GF-D8 (cell line): ENCODE measurements at regions not wholly inside any gene's neighbourhood (a gene's known extent, or its start where the extent isn't known, plus 50 kb on each side); places are given as distances from the start of the nearest gene placed in this dataset.

Experiments
- DNase-seq: peaks from one replicate; lab custom pipeline; 2025; lab: John Stamatoyannopoulos, UW

DNA sequence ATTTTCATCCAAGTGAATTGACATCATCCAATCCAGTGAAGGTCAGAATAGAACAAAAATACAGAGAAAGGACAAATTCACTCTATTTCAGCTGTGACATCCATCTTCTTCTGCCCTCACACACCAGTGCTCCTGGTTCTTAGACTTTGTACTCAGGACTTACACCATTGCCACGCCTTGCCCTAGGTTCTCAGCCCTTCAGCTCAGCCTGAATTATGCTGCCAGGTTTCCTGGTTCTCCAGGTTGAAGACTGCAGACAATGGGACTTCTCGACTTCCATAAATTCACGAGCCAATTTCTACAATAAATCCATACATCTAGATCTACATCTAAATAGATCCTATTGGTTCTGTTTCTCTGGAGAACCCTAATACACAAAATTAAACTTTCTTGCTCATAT lies 181.2 kb upstream of the KCND2 start:
- no peak for DNase-seq

DNA sequence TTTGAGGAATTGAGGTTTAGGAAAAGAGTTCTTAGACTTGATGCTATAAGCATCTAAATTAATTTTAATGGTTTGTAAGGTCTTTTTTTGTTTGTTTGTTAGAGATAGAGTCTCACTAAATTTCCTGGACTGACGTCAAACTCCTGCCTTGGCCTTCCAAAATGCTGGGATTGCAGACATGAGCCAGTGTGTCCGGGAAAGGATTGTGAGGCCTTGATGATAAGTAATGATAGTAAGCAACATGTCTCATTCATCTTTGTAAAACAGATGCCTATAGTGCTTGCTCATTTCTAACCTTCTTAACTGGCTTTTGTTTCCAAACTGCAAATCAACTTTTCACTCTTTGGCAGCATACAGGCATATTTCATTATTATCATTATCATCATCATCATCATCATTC lies 176.0 kb upstream of the KCND2 start:
- DNase-seq, result no peak

DNA sequence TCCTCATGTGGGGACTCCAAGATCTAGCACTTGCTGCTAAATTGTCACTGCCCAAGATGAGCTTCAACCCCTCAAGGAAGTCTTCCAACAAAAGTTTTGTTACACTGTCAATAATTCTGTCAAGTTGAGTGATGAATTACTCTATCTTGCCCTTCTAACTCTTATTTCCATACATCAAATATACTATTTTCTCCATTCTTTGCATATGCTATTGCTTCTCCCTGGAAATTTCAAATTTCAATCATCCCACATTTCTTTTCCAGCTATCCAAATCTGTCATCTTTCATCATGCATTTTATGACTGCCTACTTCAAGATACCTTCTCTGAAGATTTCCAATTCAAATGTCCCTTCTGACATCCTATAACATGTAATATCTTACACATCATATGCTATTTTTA lies 175.2 kb upstream of the KCND2 start:
- DNase-seq, result no peak

DNA sequence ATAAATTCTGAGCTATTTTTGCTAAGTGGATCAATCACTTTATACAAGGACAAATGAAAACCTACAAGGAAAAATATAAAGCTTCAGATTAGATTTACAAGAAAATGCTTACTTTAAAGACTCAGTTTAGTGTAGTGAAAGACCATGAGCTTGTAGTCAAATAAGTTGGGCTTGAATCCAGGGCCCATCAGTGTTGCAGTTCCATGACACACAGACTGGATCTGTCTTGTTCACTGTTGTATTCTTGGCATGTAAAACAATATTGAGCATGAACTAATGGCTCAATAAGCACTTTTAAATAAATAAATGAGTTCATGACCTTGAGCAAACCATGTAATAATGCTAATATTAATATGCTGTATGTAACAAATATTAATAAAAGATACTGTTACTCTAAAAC lies 164.6 kb upstream of the KCND2 start:
- no peak for DNase-seq

DNA sequence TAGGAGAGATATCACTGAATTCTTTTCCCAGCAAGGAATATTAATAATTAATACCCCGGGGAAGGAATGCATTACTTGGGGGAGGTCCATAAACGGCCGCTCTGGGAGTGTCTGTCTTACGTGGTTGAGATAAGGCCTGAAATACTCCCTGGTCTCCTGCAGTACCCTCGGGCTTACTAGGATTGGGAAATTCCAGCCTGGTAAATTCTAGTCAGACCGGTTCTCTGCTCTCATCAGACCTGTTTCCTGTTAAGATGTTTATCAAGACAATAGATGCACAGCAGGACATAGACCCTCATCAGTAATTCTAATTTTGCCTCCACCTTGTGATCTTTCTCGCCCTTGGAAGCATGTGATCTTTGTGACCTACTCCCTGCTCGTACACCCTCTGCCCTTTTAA lies 162.8 kb upstream of the KCND2 start:
- no peak for DNase-seq

DNA sequence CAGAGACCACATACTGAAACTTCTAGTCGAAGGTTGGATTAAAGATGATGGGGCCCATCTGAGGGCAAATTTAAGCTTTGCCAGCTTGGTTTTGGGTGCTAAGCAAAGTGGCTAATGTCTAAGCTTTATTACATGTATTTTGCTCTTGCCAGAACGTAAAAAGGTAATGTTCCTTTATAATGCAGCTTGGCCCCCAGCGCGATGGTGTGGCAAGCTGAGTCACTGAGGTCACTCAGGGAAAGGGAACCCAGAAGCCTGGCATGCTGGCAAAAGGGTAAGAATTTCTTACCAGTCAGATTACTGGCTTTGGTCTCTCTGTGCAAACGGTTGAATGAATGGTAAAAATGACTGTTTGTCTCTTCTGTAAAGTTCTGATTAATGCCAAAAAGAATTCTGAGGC lies 158.3 kb upstream of the KCND2 start:
- no peak for DNase-seq

DNA sequence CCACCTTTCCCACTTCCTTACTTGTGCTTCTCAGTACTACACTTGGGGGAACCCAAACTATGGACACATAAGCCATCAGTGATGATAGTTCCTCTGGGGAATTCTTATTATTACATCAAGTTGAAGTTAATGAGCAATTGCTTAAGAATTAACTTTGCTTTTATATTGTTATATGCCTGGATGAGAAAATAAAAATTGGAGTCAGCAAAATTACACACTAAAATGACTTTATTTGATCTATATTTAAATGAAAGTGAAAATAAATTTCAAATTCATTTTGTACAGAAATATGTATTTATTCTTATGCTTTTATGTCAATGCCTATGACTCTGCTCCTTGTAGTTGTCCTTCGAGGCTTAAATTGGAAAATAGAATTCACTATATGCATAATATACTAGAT lies 149.4 kb upstream of the KCND2 start:
- DNase-seq, result no peak

DNA sequence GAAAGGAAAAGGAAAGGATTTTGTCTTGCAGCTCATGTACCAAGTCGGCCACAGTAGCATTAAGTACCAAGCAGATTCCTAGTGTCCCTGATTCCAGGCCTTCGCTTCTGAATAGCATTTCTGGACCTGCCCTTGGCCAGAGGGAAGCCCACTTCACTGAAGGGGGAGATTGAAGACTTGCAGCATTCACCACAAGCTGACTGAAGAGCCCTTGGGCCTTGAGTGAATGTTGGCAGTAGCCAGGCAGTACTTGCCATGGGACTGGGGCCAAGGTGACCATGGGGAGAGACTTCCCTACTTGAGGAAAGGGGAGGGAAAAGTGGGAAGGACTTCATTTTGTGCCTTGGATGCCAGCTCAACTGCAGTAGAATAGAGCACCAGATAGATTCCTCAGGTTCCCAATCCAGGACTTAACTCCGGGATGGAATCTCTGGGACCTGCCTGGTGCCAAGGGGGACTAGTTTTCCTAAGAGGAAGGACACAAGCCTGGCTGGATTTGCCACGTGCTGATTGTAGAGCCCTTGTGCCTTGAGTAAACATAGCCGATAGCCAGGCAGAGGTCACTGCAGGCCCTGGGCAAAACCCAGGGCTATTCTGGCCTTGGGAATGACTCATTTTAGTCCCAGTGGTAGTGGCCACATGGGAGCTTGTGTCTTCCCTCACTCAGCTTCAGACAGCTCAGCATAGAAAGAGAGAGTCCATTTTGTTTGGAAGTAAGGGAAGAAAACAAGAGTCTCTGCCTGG lies 141.7 kb upstream of the KCND2 start:
- DNase-seq, result no peak

DNA sequence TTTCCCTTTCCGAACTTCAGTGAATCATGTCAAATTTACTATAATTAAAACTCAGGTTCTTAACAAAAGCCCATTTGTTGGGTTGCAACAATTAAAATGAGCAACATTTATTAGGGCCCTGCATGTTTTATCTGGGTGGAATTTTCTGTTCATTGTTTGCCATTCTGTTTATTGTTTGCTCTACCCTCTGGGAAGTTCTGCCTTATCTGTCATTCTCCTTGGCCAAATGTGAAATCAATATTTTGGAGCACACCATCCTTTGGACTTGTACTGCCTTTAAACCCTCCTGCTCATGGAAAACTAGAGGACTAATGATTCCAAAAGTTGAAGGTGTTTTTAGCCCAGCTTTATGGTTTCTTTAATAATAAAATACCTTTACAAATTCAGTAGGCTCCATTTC lies 134.5 kb upstream of the KCND2 start:
- no peak for DNase-seq

DNA sequence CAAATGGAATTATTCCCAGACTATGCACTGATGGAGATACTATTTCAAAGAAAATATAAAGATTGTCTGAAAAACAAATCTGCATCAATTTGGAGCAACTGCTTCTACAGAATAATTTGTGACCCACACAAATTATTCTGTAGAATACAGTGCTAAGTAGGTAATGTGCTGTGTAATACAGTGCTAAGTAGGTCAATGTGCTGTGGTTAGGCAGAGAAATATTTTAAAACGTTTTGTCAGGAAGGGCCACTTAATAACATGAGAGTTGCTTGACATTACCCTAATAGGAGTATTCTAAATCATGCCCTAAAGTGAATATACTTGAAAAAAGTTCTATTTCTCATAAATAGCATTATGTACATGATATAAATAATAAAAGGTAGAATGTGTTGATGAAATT lies 116.5 kb upstream of the KCND2 start:
- no peak for DNase-seq

DNA sequence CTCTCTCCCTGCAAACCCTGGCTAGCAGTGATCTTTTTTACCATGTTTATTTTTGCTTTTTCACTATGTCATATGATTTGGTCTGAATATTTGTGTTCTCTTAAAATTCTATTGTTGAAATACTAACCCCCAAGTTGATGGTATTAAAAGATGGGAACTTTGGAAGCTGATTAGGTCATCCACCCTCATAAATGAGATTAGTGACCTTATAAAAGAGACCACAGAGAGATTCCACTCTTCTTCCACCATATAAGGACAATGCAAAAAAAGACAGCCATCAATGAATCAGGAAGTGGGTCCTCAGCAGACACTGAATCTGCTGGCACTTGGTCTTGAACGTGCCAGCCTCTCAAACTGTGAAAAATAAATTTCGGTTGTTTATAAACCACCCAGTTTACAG lies 112.8 kb upstream of the KCND2 start:
- no peak for DNase-seq

DNA sequence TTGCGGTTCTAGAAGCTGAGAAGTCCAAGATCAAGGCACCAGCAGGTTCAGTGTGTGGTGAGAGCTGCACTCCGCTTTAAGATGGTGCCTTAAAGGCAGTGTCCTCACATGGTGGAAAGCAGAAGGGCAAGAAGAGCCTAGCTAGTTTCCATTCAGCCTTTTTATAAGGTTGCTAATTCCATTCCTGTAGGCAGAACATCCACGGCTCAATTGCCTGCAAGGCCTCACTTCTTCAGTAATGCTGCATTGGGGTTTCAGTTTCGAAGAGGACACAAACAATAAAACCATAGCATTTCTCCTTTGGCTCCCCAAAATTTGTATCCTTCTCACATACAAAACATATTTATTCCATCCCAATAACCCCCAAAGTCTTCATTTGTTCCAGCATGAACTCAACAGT lies 109.5 kb upstream of the KCND2 start:
- DNase-seq, result no peak

DNA sequence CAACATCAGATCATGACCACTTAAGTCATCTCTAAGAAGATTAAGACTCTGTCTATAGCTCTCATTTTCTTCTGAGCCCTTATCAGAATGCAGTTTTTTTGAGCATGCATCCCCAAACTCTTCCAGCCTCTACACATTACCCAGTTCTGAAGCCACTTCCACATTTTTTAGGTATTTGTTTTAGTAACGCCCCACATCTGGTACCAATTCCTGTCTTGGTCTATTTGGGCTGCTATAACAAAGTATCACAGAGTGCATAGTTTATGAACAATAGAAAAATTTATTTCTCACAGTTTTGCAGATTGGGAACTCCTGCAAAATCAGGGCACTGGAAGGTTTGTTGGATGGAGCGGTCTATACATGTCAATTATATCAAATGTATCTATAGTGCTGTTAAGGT lies 107.7 kb upstream of the KCND2 start:
- DNase-seq, result no peak

DNA sequence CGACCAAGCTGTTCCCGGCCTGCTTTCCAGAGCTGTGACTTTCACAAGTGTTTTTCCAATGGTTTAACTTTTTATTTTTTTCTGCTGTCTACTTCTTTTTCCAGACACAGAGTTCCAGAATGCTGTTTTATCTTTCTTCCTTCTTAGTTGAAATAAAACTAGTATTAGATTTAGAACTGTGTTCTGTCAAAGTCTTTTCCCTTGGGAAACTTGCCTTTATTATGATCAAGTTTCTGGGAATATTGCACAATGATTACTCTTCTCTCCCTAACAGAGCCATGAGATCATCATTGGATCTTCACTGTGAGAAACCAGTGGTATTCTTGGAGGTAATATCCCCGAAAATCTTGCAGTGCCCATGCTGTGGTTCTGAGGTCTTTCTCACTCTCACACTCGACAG lies 104.9 kb upstream of the KCND2 start:
- DNase-seq, result no peak

DNA sequence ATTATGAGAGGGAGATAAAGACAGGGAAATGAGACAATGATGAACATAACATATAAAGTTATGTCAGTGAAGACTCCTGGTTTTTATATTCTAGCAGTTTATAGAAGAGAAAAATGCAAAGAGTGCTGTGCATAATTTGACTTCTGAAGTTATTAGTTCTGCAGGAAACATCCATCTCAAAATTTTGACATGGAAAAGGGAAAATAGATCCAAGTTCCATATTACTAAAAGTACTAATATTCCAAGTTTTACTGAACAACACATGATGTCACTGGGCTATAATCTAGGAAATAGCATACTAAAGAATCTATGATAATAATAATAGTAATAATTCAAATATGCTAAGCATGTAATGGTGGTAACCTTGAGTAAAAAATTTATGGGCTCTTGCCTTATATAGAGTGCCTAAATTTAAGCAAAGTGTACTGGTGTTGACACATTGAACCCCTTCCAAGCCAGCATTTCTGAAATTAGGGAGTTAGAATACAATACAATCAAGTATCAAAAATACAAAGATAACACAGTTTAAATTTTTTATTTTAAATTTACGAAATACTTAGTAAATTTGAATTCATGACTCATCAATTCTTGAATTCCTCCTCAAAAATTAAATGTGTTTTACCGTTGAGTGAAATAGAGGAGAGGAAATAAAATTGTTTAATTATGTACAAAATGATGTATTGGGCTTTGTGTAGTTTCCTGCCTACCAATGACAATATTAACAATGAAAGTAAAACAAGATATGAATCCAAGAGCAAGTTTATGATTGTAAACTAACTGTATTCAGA lies 102.8 kb upstream of the KCND2 start:
- no peak for DNase-seq

DNA sequence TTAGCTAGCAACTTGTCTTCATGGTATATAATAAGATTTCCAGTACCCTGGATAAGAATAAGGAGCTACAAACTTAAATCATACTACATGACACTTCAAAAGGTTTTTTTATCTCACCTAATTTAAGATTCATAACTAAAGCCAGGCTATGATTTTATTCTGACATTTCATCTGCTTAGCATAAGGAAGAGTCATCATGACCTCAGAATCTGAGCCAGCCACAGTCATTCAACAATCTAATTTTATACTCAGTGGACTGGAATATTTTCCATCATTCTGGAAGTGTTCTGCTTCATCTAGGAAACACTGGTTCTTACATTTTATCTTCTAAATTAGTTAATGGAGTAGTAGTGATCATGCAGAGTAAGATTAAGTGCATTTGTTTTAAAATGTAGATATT lies 102.1 kb upstream of the KCND2 start:
- no peak for DNase-seq

DNA sequence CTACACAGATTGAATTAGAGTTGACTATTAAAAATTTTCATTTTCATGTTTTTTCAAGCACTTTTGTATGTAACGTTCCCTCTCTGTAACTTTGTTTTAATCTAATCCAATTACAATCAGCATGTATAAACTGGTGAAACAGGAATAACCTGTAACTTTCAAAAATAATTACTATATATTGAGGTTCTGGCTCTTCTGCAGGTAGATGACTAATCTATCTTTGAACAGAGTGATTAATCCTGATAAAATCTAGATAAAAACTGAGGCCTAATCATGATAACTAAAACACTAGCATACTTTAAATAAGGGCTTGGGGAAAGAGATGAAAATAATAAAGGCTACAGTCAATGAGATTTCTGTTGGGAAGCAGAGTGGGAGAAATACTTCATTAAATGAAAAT lies 101.6 kb upstream of the KCND2 start:
- no peak for DNase-seq

DNA sequence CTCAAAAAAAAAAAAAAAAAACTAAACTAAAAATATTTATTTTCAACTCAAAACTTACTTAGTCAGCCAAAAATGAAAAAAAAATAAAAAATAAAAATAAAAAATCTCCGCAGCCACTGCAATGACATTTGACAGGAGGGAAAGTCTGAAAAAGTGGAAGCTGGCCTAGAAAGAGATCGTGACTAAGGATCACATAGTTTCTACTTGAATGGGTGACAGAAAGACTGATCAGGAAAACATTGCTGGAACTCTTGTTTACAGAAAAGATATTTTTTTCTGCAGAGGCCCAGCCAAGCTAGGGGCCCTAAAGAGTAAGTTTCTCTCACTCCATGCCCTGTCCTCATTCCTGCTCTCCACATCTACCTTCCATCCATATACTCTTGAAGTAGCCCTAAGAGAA lies 92.8 kb upstream of the KCND2 start:
- no peak for DNase-seq

DNA sequence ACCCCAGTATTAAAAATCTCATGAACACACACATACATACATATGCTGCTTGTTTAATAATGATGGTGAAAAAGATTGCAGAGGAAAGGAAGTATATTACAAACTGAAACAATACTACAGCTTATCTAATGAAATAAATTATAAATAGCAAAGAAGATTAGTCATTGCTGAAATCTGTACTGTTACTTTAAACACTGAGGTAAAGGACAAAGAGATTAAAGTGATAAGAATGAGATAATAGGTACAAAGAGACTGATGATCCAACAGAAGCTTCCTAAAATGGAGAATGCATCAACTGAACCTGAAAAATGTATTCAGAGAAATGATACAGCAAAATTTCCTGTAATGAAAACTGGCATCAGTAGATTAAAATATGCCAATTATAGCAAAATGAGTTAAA lies 91.5 kb upstream of the KCND2 start:
- DNase-seq, result no peak

DNA sequence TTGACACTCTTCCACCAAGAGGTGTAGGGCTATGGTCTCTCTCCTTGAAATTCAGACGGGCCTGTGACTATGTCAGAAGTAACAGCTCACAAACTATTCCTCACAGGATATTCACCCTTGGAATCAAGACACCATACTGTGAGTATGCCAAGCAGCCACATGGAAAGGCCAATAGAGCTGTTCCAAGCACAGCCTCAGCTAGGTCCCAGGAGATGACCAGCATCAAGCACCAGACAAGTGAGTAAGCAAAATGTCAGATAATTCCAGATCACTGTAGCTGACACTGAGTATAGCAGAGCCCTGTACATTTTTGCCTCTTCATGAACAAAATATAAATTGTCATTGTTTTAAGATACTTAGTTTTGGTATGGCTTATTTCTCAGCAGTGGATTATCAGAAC lies 88.1 kb upstream of the KCND2 start:
- DNase-seq, result no peak

DNA sequence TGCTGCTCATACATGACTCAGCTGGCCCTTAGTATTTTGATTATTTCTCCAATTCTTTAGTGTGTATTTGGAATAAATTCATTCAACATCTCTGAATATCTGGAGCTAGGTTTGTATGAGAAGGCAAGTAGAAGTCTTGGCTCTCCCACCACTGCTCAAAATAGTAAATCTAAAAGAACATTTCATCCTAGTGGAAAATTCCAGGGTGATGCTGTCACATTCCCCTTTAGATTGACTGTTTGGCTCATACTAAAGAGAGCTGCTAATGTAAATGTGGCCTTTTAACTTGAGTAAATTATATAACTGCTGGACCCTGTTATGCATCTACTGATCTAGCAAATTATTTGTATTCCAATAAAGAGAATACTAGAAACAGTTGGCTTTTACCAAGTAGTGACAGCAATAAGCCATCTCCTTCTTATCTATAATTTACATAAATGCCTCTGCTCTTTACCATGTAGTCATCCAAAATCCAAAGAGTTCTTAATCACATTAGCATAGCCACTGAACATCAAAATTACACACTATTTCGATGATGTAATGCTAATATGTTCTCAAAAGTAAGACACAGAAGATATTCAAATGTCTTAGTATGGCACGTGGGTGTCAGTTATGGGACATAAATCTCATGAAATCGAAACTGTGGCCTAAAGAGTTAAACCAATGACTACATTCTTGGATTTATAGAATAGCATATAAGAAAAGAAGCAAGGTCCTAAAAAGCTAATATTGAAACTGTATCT lies 86.9 kb upstream of the KCND2 start:
- no peak for DNase-seq

DNA sequence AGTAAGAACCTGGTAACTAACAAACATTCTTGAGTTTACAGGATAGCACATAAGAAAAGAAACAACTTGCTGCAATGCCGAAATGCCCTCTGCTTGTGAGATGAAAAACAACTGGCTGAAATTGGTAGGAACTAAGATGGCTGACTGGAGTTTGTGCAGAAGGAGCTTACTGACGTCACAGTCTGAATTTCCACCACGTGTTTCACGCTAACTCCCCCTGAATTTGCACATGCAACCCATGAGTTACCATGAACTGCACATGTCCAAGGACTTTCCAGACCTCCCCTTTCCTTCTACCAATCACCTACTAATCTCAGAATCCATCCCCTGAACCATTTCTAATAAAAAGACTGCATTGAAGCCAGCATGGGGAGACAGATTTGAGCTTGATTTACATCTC lies 86.3 kb upstream of the KCND2 start:
- DNase-seq, result no peak

DNA sequence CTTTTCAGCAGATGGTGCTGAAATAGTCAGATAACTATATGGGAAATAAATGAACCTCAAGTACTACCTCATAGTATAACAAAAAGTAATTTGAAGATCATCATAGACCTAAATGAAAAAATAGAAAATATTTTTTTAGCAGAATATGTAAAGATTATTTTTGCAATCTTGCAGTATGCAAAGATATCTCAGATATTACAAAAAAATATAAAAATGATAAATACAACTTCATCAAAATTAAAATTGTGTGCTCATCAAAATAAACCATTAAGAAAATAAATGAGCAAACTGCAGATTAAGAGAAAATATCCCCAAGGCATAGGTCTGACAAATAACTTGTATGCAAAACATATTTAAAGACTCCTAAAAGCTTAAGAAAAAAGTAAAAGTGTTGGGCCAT lies 83.4 kb upstream of the KCND2 start:
- no peak for DNase-seq
